Right lobe of liver (tissue), 6 donors: ENCODE measurements at regions not wholly inside any gene's neighbourhood (a gene's known extent, or its start where the extent isn't known, plus 50 kb on each side); places are given as distances from the start of the nearest gene placed in this dataset.

Experiments used
- ATAC-seq, 4 donors: fragments of 200-7000 bp; cut with Tn5 transposase; one replicate each; pipeline ENCODE4 v1.9.1; 2020; ENCODE audit warnings: mild to moderate bottlenecking in 4 of 4, moderate library complexity in 4 of 4
- DNase-seq, 3 donors: peaks; one replicate each; pipeline ENCODE4 v3.0.0-alpha.2; 2020
- H3K27ac ChIP-seq, 3 donors: fragments of 200-600 bp; one replicate each; pipeline ENCODE4 v1.8.0; 2022
- H3K27me3 ChIP-seq, 2 donors: fragments of 200-600 bp; one replicate each; pipeline ENCODE4 v1.8.0; 2022
- H3K36me3 ChIP-seq, 4 donors: fragments of 200-600 bp; sonication (generic) in 1 of 4; one replicate each; pipeline versions ENCODE4 v1.5.1 to v1.8.0; 2017 to 2022; ENCODE audit warnings: control low read depth in 1 of 4
- H3K4me1 ChIP-seq, 4 donors: fragments of 200-600 bp; sonication (generic) in 1 of 4; one replicate each; pipeline versions ENCODE4 v1.5.1 to v1.8.0; 2017 to 2022; ENCODE audit warnings: control low read depth in 1 of 4
- H3K4me3 ChIP-seq, 3 donors: fragments of 200-600 bp; one replicate each; pipeline ENCODE4 v1.8.0; 2022
- H3K9me3 ChIP-seq, 4 donors: fragments of 200-600 bp; sonication (generic) in 1 of 4; one replicate each; pipeline versions ENCODE4 v1.5.1 to v1.8.0; 2017 to 2022; ENCODE audit warnings: control low read depth in 1 of 4
- POLR2A ChIP-seq: fragments of 450-650 bp; IDR thresholded peaks from one replicate; pipeline ENCODE4 v1.6.1; 2017; ENCODE audit warnings: antibody characterized with exemption, mild to moderate bottlenecking
- WGBS: methylation state at CpG from one replicate; pipeline ENCODE4 v1.1.6; 2018; ENCODE audit warnings: low coverage, low lambda C conversion rate; ENCODE audit not compliant: insufficient coverage; ENCODE audit errors: missing lambda C conversion rate; 5-methylcytosine and 5-hydroxymethylcytosine counted together
- intact Hi-C, 2 donors: fragments of 100-400 bp; cut with DNase I; formaldehyde crosslinking; loops; one replicate each; pipeline versions ENCODE4 v1.11.2 to v1.14.1; 2022
- TF ChIP-seq, protein P1 (sequence below), 4 donors: fragments of 200-600 bp in 3 of 4; fragments of 450-650 bp in 1 of 4; IDR thresholded peaks; one replicate each; pipeline versions ENCODE4 v1.5.1 to v1.8.0; 2016 to 2022; ENCODE audit warnings: antibody characterized with exemption in 4 of 4, mild to moderate bottlenecking in 2 of 4
- donor health status: DM: no; HTN: yes; CAD: no.
- donor health status: DM: no; HTN: no; CAD: no.
- donor health status: DM: no; HTN: no; CAD: no.
- donor health status: DM: no; HTN: yes; CAD: no.
- donor health status: DM: no; HTN: yes; CAD: no.

DNA sequence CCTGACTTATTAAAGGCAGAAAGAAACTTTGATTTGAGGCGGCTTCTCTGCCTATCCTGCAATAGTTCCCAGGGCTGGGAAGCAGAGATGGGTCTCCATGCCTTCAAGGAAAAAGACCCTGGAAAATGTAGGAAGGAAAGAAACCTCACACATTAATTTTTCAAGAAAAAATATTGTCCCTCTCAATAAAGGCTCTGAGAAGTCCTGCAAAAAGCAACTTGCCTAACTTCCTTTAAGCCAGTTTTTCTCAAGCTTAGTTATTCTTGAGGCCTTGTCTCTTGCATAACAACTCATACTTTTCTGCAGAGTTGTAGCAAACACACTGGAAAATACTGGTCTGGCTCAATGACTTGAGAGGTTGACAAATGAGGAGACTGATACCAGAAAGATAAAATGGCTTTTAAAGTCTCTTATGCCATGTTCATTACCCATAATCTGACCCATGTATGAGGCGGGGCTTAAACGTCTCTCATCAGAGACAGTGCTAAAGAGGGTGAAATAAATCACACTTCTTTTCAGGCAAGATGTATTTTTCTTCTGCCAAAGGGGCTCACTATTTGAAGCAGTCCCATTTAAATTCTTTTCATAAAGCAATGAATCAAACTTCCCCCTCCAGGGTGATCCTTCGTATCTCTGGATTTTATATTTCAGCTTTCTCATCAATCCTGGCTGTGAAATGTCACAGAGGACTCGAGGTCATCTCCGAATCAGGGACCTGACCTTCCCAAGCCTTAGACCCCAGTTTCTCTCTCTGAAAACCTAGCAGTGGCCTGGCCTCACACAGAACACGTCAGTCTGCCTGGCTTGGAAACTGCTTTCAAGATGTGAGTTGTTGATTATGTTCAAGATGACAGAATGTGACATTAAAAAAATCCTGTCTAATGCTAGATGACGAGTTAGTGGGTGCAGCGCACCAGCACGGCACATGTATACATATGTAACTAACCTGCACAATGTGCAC is 82.3 kb upstream of the KCNG1 start:
- Histone ChIP-seq H3K36me3 (no peaks in the 10 kb centered on the region), H3K27me3 (no peaks in the 10 kb centered on the region), H3K4me1 (no peaks in the 10 kb centered on the region), H3K27ac (no peak overlapping the region), H3K4me3 (no peak overlapping the region), H3K9me3 (no peaks in the 10 kb centered on the region)
- ATAC-seq, result no peak
- WGBS, result 65% methylated on average over 10 of the region's 10 CpGs
- no peak for TF ChIP-seq POLR2A
- TF ChIP-seq, protein P1, sequence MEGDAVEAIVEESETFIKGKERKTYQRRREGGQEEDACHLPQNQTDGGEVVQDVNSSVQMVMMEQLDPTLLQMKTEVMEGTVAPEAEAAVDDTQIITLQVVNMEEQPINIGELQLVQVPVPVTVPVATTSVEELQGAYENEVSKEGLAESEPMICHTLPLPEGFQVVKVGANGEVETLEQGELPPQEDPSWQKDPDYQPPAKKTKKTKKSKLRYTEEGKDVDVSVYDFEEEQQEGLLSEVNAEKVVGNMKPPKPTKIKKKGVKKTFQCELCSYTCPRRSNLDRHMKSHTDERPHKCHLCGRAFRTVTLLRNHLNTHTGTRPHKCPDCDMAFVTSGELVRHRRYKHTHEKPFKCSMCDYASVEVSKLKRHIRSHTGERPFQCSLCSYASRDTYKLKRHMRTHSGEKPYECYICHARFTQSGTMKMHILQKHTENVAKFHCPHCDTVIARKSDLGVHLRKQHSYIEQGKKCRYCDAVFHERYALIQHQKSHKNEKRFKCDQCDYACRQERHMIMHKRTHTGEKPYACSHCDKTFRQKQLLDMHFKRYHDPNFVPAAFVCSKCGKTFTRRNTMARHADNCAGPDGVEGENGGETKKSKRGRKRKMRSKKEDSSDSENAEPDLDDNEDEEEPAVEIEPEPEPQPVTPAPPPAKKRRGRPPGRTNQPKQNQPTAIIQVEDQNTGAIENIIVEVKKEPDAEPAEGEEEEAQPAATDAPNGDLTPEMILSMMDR (IDR thresholded peaks at IDR 0.05), result no peak
- intact Hi-C loops, result no loop called here
- no peak for DNase-seq

DNA sequence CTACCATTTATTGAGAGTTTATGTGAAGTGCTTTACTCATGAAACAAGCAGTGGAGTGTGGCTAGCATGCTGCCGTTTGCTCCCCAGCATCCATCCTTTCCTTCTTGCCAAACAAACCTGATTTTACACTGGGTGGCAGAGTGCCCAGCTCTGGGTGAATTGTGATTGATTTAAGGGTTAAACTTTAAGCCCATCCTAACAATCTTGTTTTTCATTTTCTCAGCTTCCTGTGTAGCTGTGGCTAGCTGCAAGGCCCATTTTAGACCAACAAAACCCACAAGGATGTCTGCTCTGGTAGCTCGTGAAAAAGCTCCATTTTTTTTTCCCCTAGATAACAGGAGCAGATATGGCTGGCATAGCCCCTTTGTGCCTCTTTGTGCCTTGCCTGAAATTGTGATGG is 77.7 kb upstream of the KCNG1 start:
- DNase-seq (no peak), ATAC-seq (peak in 2 of 4 donors; percentile 11 to 44)
- TF ChIP-seq POLR2A, result no peak
- TF ChIP-seq, protein P1 (IDR thresholded peaks at IDR 0.05), result no peak
- Histone ChIP-seq H3K36me3 (no peaks in the 10 kb centered on the region), H3K27ac (no peak overlapping the region), H3K9me3 (no peaks in the 10 kb centered on the region), H3K27me3 (no peaks in the 10 kb centered on the region), H3K4me1 (no peaks in the 10 kb centered on the region), H3K4me3 (no peak overlapping the region)
- WGBS, result 11% methylated on average over 2 of the region's 2 CpGs
- intact Hi-C loops, result no loop called here

DNA sequence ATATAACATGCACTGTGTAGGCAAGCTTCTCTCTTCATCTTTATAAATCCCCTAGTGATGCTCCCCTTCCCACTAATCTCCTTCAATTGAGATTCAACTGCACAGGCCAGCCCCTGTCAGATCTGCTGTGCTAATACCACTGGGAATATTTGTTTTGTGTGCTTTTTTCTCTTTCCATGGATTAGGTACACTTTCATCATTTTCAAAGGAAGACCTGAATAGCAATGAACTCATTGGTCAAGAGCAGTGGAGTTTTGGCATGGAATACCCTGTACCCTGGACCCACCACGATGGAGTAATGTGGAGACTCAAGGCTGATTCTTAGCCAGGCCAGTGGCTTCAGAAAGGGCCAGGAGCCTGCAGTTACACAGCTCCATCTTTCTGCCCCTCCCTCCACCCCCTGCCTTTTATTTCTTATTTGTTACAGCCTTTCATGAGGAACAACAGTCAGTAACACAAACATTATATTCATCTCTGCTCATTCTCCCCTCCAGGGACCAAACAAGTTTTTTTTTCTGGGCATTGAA is 75.4 kb upstream of the KCNG1 start:
- intact Hi-C loops, result no loop called here
- no peak for DNase-seq
- no peak overlapping the region for H3K27ac ChIP-seq
- H3K9me3 ChIP-seq, result no peaks in the 10 kb centered on the region
- H3K4me1 ChIP-seq, result no peaks in the 10 kb centered on the region
- H3K27me3 ChIP-seq, result peaks cover 0 to 5% of the 10 kb centered on the region in 2 donors
- TF ChIP-seq, protein P1 (IDR thresholded peaks at IDR 0.05), result no peak
- no peak for TF ChIP-seq POLR2A
- WGBS, result 29% methylated on average over 1 of the region's 1 CpG
- ATAC-seq, result no peak
- no peaks in the 10 kb centered on the region for H3K36me3 ChIP-seq
- no peak overlapping the region for H3K4me3 ChIP-seq

- peaks cover 0 to 5% of the 10 kb centered on the region in 2 donors for H3K27me3 ChIP-seq
- DNase-seq, result no peak
- H3K4me1 ChIP-seq, result no peaks in the 10 kb centered on the region
- H3K9me3 ChIP-seq, result no peaks in the 10 kb centered on the region
- no peak for TF ChIP-seq POLR2A
- TF ChIP-seq, protein P1 (IDR thresholded peaks at IDR 0.05), result no peak
- no peak overlapping the region for H3K4me3 ChIP-seq
- no peak overlapping the region for H3K27ac ChIP-seq
- no peak for ATAC-seq
- intact Hi-C loops, result no loop called here
- 36% methylated on average over 1 of the region's 8 CpGs for WGBS
- H3K36me3 ChIP-seq, result no peaks in the 10 kb centered on the region
Observed at GRCh38 chr20:51097351-51098120, 74.6 kb upstream of the KCNG1 start.
